MM.1S (cell line): ENCODE measurements at regions not wholly inside any gene's neighbourhood (a gene's known extent, or its start where the extent isn't known, plus 50 kb on each side); places are given as distances from the start of the nearest gene placed in this dataset.

Experiments used
- EZH2phosphoT487 ChIP-seq: fragments of 300-600 bp; sonication (generic); IDR thresholded peaks from 2 replicates; pipeline ENCODE4 v1.6.1; 2018; ENCODE audit warnings: antibody characterized with exemption, low read length
- TF ChIP-seq, protein P1 (sequence below): fragments of 300-600 bp; sonication (generic); IDR thresholded peaks from 2 replicates; pipeline ENCODE4 v1.5.1; 2016; ENCODE audit warnings: antibody characterized with exemption, low read length, mixed read lengths

DNA sequence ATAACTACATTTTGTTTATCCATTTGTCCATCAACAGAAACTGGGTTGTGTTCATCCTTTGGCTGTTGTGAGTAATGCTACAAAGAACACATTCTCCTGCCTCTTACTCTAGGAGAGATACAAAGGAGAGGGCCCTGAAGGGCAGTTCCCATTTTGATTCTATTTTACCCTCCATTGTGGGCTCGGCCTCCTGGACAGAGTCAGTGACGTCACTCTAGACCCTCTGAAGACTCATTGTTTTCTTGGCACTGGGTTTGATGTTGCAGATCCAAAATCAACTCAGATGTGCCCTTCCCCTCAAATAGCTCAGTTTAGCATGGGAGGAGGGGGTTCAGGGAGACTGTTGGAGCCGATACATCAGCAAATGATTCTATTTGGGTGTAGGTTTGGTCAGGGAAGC lies 280.9 kb downstream of the UTP18 start:
- TF ChIP-seq, protein P1, sequence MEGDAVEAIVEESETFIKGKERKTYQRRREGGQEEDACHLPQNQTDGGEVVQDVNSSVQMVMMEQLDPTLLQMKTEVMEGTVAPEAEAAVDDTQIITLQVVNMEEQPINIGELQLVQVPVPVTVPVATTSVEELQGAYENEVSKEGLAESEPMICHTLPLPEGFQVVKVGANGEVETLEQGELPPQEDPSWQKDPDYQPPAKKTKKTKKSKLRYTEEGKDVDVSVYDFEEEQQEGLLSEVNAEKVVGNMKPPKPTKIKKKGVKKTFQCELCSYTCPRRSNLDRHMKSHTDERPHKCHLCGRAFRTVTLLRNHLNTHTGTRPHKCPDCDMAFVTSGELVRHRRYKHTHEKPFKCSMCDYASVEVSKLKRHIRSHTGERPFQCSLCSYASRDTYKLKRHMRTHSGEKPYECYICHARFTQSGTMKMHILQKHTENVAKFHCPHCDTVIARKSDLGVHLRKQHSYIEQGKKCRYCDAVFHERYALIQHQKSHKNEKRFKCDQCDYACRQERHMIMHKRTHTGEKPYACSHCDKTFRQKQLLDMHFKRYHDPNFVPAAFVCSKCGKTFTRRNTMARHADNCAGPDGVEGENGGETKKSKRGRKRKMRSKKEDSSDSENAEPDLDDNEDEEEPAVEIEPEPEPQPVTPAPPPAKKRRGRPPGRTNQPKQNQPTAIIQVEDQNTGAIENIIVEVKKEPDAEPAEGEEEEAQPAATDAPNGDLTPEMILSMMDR, result no peak
- TF ChIP-seq EZH2phosphoT487, result no peak
